ENCODE measurements at regions not wholly inside any gene's neighbourhood (a gene's known extent, or its start where the extent isn't known, plus 50 kb on each side); places are given as distances from the start of the nearest gene placed in this dataset.
"Not testable (repeated sequence)": the region's sequence is repeated elsewhere in the genome, so short reads cannot be mapped to it uniquely, and the experiment has no call there.

DNA sequence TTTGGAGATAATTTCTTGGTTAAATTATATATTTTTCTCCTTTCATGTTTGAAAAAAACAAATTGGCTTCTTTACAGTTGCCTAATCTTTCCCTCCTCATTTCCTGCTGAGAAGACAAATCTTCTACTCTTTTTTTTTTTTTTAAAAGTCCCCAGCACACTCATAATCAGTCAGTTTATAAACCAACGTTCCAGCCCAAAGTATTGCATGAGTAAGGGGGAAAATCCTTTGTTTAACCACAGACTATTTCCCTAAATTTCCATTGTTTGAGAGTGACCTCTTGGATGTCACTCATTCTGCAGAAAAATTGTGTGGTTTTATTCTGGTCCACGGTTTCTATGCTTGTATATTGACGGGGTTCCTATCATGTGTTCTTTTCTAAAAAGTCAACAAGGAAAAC lies 55.1 kb upstream of the TLR4 start:
- DNase-seq: no peak

DNA sequence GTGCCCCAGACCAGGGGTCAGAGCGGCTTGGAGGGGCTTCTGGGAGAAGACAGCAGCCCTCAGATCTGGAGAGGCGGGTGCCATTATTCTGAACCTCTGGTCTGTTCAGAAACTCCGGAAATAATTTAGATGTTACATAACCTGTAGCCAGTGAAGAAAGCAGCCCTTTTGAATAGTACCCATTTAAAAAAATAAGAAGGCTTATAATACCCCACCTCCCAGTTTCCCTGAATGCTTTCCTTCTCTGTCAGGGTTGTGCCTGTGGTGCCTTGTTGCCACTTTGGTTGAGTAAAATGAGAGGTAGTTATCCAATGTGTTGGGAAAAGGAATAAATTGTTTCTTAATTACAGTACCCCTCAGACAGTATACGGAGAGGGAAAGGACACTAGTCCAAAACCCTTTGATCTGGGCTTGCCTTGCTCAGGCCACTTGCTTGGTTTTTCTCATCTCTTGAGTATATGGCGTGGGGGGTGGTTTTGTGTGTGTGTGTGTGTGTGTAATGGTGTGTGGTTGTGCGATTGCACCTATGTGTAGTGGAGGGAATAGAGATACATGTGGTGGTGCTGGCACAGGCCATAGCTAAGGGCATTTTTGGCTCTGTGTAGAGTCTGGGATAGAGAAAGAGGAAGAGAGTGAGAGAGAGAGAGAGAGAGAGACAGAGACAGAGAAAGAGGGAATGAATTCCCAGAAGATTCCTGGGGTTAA lies 59.1 kb upstream of the TLR4 start:
- no peak for DNase-seq

DNA sequence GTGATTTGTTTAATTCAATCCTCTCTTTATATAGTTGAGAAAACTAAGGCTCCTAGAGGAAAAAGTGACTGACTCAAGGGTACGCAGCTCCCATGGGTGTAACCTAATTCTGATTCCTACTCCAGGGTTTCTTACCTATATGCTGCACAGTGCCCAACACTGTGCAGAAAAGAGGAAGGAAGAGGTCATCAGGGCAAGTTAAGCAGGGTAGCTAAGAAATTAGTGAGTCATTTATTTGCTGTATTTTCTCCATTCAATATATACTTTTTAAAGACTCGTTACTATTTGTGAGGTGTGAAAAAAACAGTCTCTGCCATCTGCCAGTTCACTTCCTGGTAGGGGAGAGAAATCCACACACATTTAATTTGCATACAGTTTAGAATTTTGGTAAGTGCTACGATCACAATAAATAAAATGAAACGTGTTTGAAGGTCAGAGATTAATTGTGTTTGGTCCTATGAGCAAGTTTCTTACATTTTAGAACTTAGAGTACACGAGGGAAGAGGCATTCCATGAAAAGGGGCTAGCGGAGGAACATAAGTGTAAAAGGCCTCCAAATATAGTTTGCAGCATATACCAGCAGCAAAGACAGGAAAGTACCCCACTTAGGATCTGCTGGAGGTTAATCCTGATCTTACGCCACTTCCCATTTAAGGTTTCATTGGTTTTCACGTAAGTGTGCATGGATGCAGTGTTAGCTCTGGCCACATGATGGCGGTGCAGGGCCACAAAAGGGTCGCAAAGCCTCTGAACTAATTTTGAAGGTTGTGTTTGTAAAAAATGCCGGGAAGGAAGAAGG lies 59.9 kb upstream of the TLR4 start:
- DNase-seq: peak; percentile 54

DNA sequence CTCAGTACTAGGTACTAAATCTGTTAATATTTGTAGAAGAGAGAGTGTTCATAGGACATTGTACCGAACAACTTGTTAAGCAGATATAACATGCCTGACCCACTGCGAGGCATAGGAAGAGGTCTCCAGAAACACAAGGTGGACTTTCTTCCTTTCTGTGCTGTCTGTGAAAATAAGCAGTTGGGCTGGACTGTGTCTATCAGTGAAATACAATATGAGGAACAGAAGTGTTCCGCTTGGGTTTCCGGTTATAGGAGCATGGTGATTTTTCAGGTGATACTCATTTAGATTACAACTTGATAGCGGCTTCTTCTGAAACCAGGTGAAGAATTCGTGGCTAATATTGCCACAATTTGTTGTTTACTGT lies 60.9 kb upstream of the TLR4 start:
- DNase-seq: no peak

DNA sequence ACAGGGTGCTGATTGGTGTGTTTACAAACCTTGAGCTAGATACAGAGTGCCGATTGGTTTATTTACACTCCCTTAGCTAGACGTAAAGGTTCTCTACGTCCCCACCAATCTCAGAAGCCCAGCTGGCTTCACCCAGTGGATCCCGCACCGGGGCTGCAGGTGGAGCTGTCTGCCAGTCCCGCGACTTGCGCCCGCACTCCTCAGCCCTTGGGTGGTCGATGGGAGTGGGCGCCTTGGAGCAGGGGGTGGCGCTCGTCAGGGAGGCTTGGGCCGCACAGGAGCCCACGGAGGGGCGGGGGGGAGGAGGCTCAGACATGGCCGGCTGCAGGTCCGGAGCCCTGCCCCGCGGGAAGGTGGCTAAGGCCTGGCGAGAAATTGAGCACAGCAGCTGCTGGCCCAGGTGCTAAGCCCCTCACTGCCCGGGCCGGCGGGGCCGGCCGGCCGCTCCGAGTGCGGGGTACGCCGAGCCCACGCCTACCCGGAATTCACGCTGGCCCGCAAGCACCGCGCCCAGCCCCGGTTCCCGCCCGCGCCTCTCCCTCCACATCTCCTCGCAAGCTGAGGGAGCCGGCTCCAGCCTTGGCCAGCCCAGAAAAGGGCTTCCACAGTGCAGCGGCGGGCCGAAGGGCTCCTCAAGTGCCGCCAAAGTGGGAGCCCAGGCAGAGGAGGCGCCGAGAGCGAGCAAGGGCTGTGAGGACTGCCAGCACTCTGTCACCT lies 61.5 kb upstream of the TLR4 start:
- not testable (repeated sequence) for DNase-seq

DNA sequence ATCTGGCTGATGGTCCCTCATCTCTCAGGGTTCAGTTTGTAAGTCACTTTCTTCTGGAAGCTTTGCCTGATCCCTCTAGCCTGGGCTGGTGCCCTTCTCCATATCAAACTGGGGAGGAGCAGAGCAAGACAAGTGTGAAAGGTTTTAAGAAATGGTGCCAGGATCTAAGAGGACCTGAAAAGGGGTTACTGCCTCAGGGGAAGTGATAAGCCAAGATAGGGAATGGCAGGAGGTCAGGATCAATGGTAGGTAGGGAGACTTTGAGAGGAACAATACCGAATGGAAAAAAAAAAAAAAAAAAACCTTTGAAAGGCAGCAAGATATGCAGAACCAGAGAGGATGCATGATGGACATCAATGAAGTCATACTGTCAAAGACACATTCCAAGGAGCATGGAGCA lies 67.5 kb upstream of the TLR4 start:
- DNase-seq: no peak

DNA sequence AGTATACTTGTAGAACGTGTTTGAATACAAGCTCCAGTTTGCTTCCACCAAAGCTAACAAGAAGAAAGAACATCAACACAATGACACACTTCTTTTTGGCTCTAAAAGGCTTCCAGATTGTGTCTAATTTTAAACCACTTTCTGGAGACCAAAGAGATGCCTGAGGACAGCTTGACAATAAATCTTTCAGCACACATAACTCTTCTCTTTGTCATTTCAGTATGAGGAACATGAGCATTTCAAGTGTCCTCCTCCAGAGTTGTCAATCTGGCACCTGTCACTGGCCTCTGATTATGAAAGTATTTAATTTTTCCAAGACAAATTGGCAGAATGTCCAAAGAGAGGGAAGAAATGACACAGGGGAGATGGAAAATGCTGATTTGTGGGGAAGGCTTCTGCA lies 79.0 kb upstream of the TLR4 start:
- DNase-seq: no peak

DNA sequence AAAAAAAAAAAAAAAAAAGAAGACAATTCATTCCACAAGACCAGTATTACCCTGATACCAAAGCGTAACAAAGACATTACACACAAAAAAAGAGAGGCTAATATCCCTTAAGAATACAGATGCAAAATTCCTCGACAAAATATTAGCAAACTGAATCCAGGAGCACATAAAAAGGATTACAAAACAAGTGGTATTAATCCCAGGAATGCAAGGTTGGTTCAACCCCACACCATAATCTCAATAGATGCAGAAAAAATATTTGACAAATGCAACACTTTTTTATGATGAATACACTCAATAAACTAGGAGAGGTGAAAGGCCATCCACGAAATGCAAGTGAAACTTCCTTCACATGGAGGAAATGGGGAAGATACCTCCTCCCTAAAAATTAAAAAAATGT lies 80.1 kb upstream of the TLR4 start:
- no peak for DNase-seq

DNA sequence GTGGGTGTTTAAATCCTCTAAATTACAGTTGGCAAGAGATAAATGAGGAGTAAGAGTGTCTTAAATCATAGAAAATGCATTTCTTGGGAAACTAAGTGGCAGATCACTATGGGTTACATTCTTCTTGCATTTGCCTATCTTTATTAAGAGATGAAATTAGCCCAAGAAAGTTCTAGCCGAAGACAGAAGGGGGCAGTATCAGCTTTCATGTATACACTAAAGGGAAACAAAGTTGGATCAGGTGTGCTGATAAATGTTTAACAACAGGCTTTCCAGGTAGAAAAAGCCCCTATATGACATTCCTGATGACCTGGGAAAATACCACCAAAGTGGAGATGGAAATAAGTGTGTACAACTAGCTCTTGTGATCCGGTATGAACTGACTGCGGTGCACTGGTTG lies 81.9 kb upstream of the TLR4 start:
- no peak for DNase-seq

DNA sequence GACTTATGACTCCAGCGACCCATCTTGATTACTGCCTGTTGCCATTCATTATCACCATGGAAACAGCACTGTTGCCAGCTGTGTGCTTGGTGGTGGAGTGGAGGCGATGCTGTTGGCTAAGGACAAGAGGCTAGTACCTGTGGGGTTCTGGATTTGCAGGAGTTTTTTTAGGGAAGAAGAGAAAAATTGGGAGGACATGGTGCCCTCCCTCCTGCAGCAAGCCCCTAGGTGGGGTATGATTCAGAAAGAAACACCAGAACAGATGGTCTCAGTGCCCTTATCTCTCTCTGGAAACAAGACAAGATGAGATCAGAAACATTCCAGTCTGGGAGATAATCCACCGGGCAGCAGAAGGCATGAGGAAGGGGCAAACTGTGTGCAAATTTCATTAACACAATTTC lies 87.8 kb upstream of the TLR4 start:
- DNase-seq: no peak

DNA sequence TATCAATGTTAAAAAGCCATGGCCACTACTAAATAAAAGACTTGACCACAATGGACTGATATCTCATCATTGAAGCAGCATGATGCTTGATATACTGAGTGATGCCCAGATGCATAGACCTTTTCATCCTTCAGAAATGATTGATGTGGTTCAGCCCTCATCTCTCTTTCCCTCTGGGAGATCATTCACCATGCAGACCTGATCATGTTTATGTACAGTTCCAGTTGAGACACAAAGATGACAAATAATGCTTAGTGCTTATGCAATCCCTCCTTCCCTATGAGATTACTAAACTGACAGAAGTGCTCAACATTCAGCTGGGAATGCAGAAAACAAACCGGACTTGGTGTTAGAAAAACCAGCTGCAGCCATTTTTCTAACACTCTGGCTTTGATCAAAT lies 91.9 kb upstream of the TLR4 start:
- no peak for DNase-seq

DNA sequence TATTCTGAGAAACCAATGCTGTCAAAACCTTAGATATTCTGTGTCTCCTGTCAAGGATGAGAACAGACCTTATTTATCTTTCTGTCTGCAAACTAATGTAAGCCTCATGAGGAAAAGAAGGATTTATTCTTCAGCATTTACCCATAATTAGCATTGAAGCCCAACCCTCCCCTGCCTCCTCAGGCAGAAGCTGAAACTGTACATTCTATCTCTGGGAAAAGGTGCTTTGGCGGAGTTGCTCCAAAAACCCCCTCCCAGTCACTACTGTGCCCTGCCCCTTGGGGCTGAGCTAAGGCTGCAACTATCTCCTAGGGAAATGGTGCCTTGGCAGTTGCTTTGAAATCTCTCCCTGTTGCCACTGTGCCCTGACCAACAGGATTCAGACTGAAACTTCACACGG lies 106.2 kb upstream of the TLR4 start:
- no peak for DNase-seq

DNA sequence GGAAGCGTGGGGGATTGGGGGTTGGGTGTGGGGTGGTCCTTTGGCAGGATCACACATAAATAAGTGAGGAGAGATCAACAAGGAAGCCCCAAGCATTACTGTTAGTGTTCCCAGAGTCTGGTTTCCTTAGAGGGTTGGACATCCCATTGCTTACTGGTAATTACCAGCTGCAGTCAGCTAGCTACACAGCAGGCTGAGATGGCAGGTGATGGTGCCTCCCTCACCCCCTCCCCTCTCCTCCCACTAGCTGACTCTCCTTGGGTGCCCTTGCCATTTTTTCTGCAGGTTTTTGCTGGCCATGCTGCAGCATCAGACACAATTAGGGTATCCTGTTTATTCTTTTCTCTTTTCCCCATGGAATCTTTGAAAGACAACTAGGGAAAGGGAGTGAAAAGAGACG lies 107.5 kb upstream of the TLR4 start:
- DNase-seq: no peak

DNA sequence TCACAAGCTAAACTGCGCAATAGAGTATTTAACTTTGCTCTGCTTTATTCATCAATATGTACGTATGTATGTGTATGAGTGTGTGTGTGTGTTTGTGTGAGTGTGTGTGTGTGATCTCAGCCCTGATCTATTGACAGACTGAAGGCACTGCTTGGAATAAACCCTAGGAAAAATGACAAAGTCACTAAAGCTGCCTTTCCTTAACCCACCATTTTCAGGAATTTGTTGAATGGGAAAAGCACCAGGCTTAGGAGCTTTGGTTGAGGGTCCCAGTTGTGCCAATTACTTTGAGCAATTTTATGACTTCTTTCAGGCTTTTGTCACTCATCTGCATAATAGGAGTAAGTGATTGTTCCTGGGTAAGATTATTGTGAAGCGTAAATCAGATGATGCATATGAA lies 108.6 kb upstream of the TLR4 start:
- no peak for DNase-seq

DNA sequence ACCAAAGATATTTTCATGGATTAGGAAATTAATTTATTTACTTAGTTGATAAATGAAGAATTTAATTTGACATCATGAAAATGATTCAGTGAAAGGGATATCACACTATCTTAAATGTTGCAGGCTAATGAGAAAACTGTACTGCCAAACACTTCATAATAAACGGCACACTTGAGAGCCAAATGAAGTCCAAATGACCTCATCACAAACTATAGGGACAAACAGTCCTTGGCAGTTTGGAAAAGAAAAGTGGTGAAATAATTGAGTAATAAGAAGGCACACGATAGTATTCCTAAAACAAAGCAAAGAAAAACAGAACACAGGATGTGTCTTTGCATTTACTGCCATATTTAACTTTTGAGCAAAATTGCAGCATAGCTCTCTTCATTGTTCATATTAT lies 116.9 kb upstream of the TLR4 start:
- no peak for DNase-seq

DNA sequence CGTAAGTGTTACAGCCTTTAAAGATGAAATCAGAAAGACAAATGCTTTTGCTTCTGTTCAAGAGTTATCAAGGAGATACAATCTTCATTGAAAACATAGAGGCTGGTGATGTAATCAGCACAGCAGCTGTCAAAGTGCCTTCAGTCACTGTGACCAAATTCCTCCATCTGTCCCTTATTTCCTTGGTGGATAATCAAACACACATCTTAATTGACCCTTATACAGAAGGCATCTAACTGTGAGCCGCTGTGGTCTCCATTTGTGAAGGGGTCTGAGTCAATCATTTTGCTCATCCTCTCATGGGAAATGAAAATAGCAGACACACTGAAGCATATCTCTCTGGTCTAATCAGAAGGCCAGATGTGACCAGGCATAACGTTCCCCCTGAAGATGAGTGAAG lies 130.1 kb upstream of the TLR4 start:
- no peak for DNase-seq

DNA sequence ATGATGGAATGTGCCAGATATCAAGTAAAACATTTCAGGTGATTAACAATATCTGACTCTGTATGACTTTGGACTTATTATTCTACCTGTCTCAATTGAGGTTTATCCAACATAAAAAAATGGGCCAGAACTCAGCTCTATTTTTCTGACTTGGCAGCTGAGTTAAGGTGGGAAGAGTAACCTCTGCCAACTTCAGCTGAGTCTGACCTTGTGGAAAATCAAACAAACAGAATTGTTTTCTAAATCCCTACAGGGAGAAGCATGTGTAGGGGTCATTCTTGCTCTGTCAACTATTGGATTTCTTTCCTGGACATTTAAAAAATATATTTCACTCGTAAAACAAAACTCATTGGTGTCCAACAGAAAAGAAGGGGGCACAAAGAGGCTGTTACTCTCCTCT lies 139.4 kb upstream of the TLR4 start:
- no peak for DNase-seq

DNA sequence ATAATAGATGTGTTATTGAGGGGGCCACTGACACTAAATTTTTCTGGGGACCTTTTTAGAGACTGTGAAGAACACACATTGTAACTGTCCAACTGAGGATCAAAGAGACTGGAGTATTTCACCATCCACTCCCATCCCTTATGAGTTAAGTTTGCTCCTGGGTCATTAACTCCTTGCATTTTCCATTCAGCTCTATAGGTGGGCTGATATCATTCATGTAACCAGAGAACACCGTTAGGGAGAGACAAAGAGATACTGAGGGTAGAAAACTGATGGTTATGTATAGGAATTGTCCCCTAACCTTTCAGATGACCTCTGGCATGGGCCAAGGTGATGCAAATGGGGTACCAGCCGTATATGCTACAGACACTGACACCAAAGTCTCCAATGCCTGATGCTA lies 142.4 kb upstream of the TLR4 start:
- DNase-seq: no peak

DNA sequence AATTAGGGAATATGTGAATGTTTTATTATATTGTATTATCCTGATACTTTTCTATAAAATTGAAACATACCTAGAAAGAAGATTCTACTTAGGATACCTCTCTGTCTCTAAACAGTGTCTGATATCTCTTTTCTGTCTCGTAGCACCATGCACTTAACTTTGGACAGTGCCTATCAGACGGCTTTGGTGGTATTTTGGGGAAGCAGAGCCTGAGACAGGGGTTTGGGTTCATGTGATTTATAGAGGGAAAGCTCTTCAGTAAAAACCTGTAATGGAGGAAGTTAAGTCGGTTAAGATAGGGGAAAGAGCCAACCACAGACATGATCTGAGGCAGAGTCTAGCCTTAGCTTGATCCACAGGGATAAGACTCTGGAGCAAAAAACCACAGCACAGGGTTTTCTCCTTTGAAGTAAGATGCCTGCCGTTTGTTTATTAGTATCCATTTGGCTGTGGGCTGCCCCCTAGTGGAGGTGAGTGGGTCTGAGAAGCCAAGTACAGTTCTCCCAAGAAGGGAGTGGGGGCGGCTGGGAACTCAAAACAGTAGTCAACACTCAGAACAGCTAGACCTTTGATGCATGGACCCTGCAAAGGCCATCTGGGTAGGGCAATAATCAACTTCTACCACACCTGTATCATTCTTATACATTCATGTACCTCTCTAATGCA lies 141.2 kb upstream of the ASTN2 start:
- peak; percentile 10 for DNase-seq

DNA sequence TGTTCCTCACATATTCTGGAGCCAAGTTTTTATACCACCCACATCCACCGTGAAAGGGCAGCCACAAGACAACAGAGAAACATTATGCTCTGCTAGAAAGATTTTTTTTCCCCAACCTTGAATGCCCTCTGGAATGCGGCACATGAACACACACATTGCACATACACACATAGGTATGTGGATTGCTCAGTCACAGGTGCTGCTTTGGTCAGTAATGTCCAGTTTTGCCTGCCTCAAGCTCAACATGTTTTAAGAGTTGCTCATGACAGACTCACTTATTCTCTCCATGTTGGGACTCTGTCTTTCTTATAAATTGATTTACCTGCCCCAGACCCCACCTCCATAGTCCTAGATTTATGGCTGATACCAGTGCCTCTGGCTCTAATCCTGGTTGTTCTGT lies 138.0 kb upstream of the ASTN2 start:
- DNase-seq: no peak

DNA sequence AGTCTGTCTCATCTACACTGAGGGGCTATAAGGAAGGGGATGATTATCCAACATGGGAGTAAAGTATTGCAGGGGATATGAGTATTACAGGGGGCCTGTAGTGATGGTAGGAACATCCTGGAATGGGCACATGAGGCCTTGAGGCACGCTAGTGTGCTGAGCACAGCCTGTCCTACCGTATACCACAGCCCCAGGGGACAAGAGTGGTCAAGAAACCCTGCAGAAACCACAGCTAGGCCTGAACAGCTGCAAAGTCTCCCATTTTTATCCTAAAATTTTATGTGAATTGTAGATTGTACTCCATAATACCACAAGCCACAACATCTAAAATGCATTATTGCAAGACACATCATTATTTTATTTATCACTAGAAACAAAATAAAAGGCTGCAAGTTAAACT lies 136.3 kb upstream of the ASTN2 start:
- no peak for DNase-seq

DNA sequence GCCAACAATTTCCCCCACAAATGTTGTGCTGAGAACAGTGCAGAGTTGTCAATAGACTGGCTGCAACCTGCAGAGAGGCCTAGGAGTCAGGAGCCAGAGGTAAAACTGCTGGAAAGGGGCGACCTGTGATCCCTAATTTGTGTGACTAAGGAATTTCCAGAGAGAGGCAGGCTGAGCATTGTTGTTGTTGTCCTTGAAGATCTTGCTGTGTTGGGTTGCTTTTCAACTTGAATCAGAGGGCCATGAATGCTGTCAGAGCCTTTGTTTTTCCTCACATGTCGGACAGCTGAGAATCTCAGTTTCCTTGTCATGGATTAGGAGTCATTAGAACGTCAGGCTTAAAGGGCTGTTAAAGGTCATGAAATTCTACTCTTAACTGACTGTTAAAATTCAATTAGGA lies 134.6 kb upstream of the ASTN2 start:
- no peak for DNase-seq

DNA sequence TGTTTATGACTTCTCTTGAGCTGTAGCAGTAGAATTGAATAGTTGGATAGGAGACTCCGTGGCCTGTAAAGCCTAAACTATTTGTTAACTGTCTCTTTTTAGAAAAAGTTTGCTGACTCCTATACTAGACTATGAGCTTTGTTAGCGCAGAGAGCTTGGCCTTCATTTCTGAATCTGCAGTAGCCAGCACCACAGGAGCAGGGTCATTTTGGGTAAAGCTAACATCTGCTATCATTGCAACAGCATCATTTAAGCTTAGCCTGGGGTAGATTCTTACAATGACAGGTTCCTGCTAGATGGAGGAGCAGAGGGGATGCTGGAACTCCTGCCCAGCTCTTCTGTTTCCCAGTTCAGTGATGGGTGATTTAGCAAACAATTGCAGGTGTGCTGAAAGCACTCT lies 133.7 kb upstream of the ASTN2 start:
- no peak for DNase-seq

DNA sequence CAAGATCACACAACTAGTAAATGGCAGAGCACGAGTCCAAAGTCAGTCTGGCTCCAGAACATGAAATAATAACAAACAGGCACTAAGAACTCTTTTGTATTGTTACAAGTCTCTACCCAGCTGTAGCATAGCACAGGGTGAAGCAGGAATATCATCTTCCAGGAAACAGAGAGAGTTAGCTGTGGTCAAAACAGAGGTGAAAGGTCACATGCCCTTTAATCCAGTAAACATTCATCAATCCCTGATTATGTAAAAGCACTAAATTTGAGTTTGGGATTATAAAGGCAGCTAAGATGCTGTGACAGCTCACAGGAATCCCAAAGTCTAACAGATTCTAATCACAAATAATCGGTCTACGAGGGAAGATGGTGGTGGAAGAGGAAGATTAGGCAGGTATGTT lies 133.0 kb upstream of the ASTN2 start:
- DNase-seq: no peak
